ENCODE measurements at regions not wholly inside any gene's neighbourhood (a gene's known extent, or its start where the extent isn't known, plus 50 kb on each side); places are given as distances from the start of the nearest gene placed in this dataset.

GRCh38 chr4:8761824-8762205 is 109.8 kb downstream of the HMX1 start:
- H3K27ac Mint-ChIP-seq (ENCODE audit: unreplicated experiment), result no peak overlapping the region
- no peaks in the 10 kb centered on the region for H3K36me3 Mint-ChIP-seq (ENCODE audit: low read depth)
- peaks cover 25% of the 10 kb centered on the region for H3K27me3 Mint-ChIP-seq (ENCODE audit: low read depth)

GRCh38 chr4:8761167-8761823 is 110.3 kb downstream of the HMX1 start:
- TF ChIP-seq CTCF (conservative IDR thresholded peaks at IDR 0.05), result no peak
- Mint-ChIP-seq H3K36me3 (ENCODE audit: low read depth) (no peaks in the 10 kb centered on the region), H3K4me3 (no peak overlapping the region), H3K4me1 (no peaks in the 10 kb centered on the region), H3K9me3 (no peaks in the 10 kb centered on the region), H3K27ac (ENCODE audit: unreplicated experiment) (no peak overlapping the region), H3K27me3 (ENCODE audit: low read depth) (peaks cover 29% of the 10 kb centered on the region)
- DNase-seq (ENCODE audit: low read depth, low spot score), result no peak

More at GRCh38 chr4:8761824-8762205, 109.8 kb downstream of the HMX1 start:
- TF ChIP-seq CTCF (conservative IDR thresholded peaks at IDR 0.05), result no peak
- no peaks in the 10 kb centered on the region for H3K9me3 Mint-ChIP-seq
- no peak for DNase-seq (ENCODE audit: low read depth, low spot score)
- no peaks in the 10 kb centered on the region for H3K4me1 Mint-ChIP-seq
- H3K4me3 Mint-ChIP-seq, result no peak overlapping the region

GRCh38 chr4:8760561-8760960 is 111.1 kb downstream of the HMX1 start:
- H3K27me3 Mint-ChIP-seq (ENCODE audit: low read depth), result peaks cover 29% of the 10 kb centered on the region
- H3K9me3 Mint-ChIP-seq, result no peaks in the 10 kb centered on the region
- H3K27ac Mint-ChIP-seq (ENCODE audit: unreplicated experiment), result no peak overlapping the region
- no peaks in the 10 kb centered on the region for H3K4me1 Mint-ChIP-seq
- no peak for TF ChIP-seq CTCF (conservative IDR thresholded peaks at IDR 0.05)
- no peak overlapping the region for H3K4me3 Mint-ChIP-seq
- no peak for DNase-seq (ENCODE audit: low read depth, low spot score)
- H3K36me3 Mint-ChIP-seq (ENCODE audit: low read depth), result no peaks in the 10 kb centered on the region

GRCh38 chr4:8759987-8760386 is 111.7 kb downstream of the HMX1 start:
- Mint-ChIP-seq H3K9me3 (no peaks in the 10 kb centered on the region), H3K4me3 (no peak overlapping the region), H3K27me3 (ENCODE audit: low read depth) (peaks cover 29% of the 10 kb centered on the region), H3K27ac (ENCODE audit: unreplicated experiment) (no peak overlapping the region), H3K4me1 (no peaks in the 10 kb centered on the region), H3K36me3 (ENCODE audit: low read depth) (no peaks in the 10 kb centered on the region)
- no peak for DNase-seq (ENCODE audit: low read depth, low spot score)
- no peak for TF ChIP-seq CTCF (conservative IDR thresholded peaks at IDR 0.05)

GRCh38 chr4:8756816-8757215 is 114.8 kb downstream of the HMX1 start:
- TF ChIP-seq CTCF (conservative IDR thresholded peaks at IDR 0.05), result no peak
- DNase-seq (ENCODE audit: low read depth, low spot score), result no peak
- H3K27me3 Mint-ChIP-seq (ENCODE audit: low read depth), result peaks cover 56% of the 10 kb centered on the region
- no peaks in the 10 kb centered on the region for H3K36me3 Mint-ChIP-seq (ENCODE audit: low read depth)
- no peaks in the 10 kb centered on the region for H3K4me1 Mint-ChIP-seq
- H3K4me3 Mint-ChIP-seq, result no peak overlapping the region
- no peak overlapping the region for H3K27ac Mint-ChIP-seq (ENCODE audit: unreplicated experiment)
- H3K9me3 Mint-ChIP-seq, result peaks cover 6% of the 10 kb centered on the region

All from neural crest cell (in vitro differentiated cells).